ENCODE measurements at regions not wholly inside any gene's neighbourhood (a gene's known extent, or its start where the extent isn't known, plus 50 kb on each side); places are given as distances from the start of the nearest gene placed in this dataset.
"Not testable (repeated sequence)": the region's sequence is repeated elsewhere in the genome, so short reads cannot be mapped to it uniquely, and the experiment has no call there.

DNA sequence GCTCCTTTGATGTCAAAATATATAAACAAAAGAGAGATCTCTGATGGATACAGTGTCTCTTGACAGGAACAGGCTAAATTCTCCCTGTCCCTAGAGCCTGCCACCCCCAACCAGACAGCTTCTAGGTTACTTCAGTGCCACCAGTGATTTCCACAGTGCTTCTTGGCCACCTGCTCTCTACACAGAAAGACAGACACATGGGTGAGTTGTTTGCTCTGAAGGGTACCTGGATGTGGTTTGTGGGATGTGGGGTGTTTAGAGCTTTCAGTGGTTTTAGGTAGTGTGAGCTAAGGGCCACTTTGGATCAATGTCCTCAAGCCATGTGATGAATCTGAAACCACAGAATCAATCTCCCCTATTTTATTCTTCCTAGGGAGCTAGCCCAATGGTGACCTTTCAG, 125.4 kb downstream of the ANKRD18B start:
- TF ChIP-seq, protein P1, sequence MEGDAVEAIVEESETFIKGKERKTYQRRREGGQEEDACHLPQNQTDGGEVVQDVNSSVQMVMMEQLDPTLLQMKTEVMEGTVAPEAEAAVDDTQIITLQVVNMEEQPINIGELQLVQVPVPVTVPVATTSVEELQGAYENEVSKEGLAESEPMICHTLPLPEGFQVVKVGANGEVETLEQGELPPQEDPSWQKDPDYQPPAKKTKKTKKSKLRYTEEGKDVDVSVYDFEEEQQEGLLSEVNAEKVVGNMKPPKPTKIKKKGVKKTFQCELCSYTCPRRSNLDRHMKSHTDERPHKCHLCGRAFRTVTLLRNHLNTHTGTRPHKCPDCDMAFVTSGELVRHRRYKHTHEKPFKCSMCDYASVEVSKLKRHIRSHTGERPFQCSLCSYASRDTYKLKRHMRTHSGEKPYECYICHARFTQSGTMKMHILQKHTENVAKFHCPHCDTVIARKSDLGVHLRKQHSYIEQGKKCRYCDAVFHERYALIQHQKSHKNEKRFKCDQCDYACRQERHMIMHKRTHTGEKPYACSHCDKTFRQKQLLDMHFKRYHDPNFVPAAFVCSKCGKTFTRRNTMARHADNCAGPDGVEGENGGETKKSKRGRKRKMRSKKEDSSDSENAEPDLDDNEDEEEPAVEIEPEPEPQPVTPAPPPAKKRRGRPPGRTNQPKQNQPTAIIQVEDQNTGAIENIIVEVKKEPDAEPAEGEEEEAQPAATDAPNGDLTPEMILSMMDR (IDR thresholded peaks at IDR 0.05; ENCODE audit: low read depth, low read length, missing control alignments) = no peak
- H3K4me3 ChIP-seq (replicated peaks; ENCODE audit: low read depth, low read length) = no peak overlapping the region
- DNase-seq (ENCODE audit: extremely low read depth, low read depth) = no peak

DNA sequence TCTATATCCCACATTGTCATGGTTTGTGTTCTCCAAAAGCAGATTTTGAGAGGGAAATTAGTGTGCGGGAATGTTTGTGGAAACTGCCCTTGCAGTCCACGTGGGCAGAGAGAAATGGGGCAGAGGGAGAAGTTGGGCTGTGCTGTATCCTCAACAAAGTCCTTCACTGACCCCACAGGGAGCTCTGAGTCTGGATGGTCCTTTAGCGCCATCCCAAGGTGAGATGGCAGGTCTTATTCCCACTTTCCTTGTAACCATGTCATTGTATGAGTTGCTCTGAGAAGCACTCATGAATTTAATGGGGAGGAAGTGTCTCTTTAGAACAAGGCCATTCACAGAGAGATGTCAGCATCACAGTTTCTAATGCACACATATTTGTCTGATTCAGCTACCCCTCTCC, 127.1 kb downstream of the ANKRD18B start:
- TF ChIP-seq, protein P1 (IDR thresholded peaks at IDR 0.05; ENCODE audit: low read depth, low read length, missing control alignments) = no peak
- no peak for DNase-seq (ENCODE audit: extremely low read depth, low read depth)
- no peak overlapping the region for H3K4me3 ChIP-seq (replicated peaks; ENCODE audit: low read depth, low read length)

DNA sequence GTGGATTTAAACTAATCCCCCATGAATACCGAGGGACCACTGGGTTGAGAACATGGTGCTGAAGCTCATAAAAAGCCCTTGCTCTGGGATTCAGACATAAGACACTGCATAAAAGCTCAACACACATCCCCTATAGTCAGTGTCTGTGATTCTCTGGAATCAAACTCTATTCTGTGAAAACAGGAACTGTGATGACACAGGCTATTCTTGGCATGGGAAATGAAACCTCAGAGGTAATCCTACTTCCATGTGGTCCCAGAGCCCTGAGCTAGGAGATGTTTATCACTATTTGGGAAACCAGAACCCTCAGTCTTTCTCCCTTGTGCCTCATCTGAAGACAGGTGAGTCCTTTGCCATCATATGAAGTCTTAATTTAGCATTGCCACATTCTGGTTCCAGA, 135.4 kb upstream of the PRSS3 start:
- DNase-seq (ENCODE audit: extremely low read depth, low read depth) = no peak
- TF ChIP-seq, protein P1 (IDR thresholded peaks at IDR 0.05; ENCODE audit: low read depth, low read length, missing control alignments) = no peak
- no peak overlapping the region for H3K4me3 ChIP-seq (replicated peaks; ENCODE audit: low read depth, low read length)

DNA sequence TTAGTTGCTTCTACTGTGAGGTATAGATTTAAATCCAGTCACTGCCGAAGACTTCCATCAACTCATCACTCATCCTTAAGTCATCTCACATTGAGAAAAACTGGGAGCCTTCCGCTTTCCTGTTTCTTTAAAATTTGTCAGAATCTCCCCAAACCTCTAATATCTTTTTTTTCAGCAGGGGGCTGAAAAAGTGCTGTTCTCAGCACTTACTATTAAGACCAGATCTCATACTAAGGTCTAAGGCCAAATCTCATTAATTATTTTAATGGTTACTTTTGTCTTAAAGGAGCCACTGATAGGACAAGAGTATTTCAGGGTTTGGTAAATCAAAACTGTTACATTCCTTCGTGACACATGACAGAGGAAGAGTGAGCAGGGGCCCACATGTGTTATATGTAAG, 134.6 kb upstream of the PRSS3 start:
- TF ChIP-seq, protein P1 (IDR thresholded peaks at IDR 0.05; ENCODE audit: low read depth, low read length, missing control alignments) = no peak
- H3K4me3 ChIP-seq (replicated peaks; ENCODE audit: low read depth, low read length) = no peak overlapping the region
- DNase-seq (ENCODE audit: extremely low read depth, low read depth) = no peak

DNA sequence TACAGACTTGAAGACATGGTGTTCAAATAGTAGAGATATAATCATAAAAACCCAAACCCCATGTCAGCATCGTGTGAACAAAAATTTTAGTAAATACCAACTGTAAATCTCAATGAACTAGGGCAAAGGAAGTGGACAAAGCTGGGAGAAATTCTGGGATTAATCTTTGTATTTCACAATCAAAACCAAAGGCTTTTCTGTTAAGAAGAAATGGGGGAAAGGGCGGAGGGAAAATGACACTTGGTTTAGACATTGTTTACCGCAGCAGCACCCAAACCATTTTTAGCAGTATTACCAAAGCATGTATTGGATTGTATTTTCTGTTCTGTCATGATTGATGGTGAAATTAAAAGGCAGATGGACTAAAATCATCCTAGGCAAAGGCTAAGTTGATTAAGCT, 134.2 kb upstream of the PRSS3 start:
- DNase-seq (ENCODE audit: extremely low read depth, low read depth) = no peak
- TF ChIP-seq, protein P1 (IDR thresholded peaks at IDR 0.05; ENCODE audit: low read depth, low read length, missing control alignments) = no peak
- no peak overlapping the region for H3K4me3 ChIP-seq (replicated peaks; ENCODE audit: low read depth, low read length)

DNA sequence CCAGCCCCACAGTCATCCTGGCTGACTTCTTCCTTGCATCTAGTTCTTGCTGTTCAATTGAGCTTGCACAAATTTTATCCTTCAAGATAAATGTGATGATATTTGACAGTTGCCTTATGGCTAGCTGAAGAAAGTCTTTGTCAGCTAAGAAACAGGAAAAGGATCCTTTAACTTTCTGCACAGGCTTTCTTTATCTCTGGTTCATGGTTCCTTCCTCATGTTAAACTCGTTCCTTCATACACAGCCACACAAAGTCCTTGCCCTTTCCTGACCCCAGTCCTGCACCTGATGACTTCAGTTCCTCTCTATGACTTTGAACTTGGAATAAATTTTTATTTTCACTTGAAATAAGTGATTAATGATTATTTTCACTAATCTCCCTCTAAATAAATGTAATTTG, 132.5 kb upstream of the PRSS3 start:
- TF ChIP-seq, protein P1 (IDR thresholded peaks at IDR 0.05; ENCODE audit: low read depth, low read length, missing control alignments) = no peak
- no peak overlapping the region for H3K4me3 ChIP-seq (replicated peaks; ENCODE audit: low read depth, low read length)
- no peak for DNase-seq (ENCODE audit: extremely low read depth, low read depth)

DNA sequence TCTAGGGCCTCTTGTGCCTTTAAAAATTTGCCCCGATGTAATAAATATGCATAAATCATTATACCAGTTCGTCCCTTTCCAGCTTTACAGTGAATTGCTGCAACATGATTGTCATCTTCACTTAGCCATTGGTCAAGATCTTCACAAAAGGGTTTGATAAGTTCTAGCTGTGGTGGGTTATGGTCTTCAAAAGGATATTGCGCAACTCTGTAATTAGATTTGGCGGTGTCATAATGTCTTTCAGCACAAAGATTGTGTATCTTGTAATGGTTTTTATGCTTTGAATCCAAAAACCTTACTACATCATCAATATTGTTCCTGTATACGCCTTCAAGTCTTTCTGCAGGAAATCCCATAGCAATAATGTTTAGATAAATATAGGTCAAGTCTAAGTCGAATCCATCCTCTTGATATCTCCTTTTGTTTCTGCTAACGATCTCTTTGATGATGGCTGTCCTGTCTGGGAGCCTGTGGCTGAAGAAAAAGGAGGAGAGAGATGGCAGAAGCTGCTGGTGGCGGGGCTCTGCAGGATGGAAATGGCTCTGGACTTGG, 119.1 kb upstream of the PRSS3 start:
- peak overlapping the region; percentile 28 for H3K4me3 ChIP-seq (replicated peaks; ENCODE audit: low read depth, low read length)
- not testable (repeated sequence) for DNase-seq (ENCODE audit: extremely low read depth, low read depth)
